GM12892 (cell line): ENCODE measurements at regions not wholly inside any gene's neighbourhood (a gene's known extent, or its start where the extent isn't known, plus 50 kb on each side); places are given as distances from the start of the nearest gene placed in this dataset.

Experiments used
- DNase-seq: peaks from one replicate; pipeline ENCODE4 v3.0.0; 2011; ENCODE audit not compliant: insufficient read length
- FAIRE-seq: peaks from 2 replicates; lab custom pipeline; 2011; peaks lifted over from hg19 to GRCh38; lab: Jason Lieb, UNC
- POLR2A ChIP-seq: IDR thresholded peaks from 2 replicates; pipeline ENCODE4 v1.6.1; 2011; ENCODE audit warnings: low read depth, low read length, control low read depth
- POLR2AphosphoS5 ChIP-seq: IDR thresholded peaks from 2 replicates; pipeline ENCODE4 v1.6.1; 2011; ENCODE audit warnings: low read depth, low read length, control low read depth
- TAF1 ChIP-seq: IDR thresholded peaks from 2 replicates; pipeline ENCODE4 v1.6.1; 2011; ENCODE audit warnings: low read depth, mild to moderate bottlenecking, control low read depth, low read length, borderline replicate concordance

DNA sequence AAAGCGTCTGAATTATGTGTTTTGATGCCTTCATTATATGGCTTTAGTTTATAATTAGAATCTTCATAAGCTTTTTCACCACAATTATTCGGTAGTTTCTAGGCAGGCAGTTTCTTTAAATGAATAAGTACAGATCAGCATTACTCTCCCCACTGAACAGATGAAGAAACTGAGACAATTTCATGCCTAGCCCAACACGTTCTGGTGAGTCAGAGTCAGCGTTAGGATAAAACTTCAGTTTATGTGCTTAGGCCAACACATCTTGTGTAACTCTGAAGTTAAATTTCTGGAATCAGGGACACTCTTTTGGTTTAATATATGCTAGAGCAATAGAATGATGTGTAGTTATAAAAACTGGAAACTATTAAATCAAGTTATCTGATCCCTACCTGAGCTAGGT, 186.7 kb upstream of the ELL2 start:
- FAIRE-seq (no peak), DNase-seq (no peak)
- TF ChIP-seq POLR2AphosphoS5, result no peak
- TF ChIP-seq POLR2A, result no peak
- TF ChIP-seq TAF1, result no peak

DNA sequence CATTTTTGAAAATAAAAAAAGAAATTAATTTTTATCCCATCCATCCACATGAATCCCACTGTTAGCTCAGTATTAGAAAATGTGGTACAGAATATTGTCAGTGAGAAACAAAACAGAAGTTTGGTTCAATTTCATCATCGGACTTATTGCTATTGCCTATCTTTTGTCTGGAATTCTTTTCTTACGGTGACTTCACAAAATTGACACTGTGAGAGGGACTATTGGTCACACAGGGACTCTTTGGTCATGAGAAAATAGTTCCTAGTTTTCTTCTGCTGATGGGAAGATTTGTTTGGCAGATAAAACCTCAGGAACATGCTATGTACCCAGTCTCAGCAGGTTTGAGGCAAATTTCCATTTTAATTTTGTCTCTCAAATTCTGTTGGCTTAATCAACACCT, 186.2 kb upstream of the ELL2 start:
- FAIRE-seq (no peak), DNase-seq (no peak)

DNA sequence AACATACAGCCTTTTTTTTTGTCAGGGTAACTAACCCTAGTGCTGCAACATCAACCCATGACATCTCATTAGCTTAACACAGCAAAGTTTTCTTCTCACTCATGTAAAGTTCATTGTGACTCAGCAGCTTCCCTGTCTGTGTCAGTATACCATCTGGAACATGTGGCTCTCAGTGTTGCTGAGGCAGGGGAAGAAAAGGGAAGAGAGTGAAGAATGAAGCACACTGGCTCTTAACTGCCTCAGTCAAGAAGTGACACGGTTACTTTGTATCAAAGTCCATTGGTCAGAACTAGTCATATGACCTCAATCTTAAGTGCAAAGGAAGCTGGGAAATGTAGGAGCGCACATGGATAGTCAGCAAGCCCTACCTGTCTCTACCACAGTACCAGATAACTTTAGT, 185.0 kb upstream of the ELL2 start:
- TF ChIP-seq POLR2AphosphoS5, result no peak
- TF ChIP-seq POLR2A, result no peak
- no peak for TF ChIP-seq TAF1
- FAIRE-seq, result no peak
- peak; percentile 13 for DNase-seq

More for the DNA sequence above, 186.2 kb upstream of the ELL2 start:
- TF ChIP-seq POLR2AphosphoS5 (no peak), TAF1 (no peak), POLR2A (no peak)

DNA sequence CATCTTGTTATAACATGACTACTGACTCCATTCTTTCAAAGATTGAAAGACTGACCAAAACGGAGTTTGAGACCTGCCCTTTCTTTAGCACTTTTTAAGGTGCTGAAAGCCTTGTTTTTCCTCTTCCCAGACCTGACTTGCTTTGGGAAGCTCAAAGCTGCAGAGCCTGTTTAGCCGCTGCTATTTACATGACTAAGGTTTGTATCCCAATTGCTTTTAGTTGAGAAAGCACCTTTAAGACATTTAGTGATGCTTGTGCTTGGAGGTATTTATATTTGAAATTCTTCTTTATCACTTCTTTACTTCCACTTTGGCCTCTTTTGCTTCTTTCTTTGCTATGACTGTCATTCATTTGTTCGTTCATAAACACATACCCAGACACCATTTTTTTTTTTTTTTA, 182.6 kb upstream of the ELL2 start:
- FAIRE-seq (no peak), DNase-seq (no peak)
- no peak for TF ChIP-seq TAF1
- TF ChIP-seq POLR2A, result no peak
- TF ChIP-seq POLR2AphosphoS5, result no peak

DNA sequence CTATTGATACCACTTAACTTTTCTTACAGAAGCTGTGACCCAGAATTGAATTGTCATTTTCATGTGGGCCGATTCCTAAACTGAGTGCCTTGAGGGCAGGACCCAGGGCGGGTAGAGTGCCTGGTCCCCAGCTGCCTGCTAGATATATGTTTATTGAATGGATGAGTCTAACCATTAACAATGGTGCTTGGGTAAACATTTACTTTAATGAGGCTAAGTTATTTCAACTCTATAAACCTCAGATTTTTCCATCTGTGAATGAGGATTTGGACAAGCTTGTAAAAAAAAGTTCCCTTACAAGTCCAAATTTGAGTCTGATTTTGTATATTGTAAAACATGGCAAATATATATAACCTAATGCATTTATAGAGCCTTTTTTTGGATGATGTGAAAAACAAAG, 181.8 kb upstream of the ELL2 start:
- TF ChIP-seq POLR2AphosphoS5 (no peak), TAF1 (no peak), POLR2A (no peak)
- no peak for FAIRE-seq
- no peak for DNase-seq

DNA sequence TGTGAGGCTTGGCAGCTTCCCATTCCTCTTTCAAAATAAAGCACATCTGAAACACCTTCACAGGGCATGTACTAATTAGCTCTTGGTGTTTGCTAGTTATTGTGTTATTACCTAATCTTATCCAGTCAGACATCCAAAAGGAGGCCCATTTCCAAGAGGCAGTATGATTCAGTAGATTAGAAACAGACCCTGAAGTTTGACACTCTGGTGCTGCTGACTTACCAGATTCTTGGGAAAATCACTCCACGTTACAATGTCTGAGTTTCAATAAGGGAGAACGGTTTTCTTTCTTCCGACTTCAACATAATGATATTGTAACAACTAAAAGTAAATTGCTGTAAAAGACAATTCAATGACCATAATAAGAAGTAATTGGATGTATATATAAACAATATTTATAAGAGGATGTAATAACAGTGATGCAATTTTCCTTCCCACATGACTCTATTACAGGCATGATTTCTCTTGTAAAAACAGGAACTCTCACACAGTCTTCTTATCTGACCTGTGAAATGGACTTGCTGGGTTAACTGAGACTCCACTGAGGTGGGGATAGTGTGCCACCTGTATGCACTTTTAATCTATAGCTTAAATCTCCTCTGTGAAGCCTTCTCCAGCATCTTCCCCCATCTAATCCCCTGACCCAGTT, 181.3 kb upstream of the ELL2 start:
- TF ChIP-seq POLR2AphosphoS5 (no peak), TAF1 (no peak), POLR2A (no peak)
- DNase-seq, result no peak
- FAIRE-seq, result no peak

DNA sequence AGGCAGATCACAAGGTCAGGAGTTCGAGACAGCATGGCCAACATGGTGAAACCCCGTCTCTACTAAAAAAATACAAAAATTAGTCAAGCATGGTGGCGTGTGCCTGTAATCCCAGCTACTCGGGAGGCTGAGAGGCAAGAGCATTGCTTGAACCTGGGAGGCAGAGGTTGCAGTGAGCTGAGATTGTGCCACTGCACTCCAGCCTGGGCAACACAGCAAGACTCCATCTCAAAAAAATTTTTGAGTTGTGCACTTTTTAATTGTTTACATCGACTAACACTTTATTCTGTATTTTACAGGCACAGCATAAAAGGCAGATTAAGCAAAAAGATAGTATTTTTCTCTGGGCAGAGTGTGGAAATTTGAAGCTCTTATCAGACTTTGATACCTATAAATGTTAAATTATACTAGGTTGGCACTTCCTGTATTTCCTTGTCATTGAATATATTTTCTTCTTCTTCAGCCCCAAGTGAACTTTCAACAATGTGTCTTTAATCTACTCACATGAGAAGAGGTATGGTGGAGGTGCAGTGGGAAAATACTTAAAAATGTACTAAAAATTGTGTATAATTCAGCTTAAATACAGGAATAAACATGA, 180.6 kb upstream of the ELL2 start:
- no peak for TF ChIP-seq TAF1
- no peak for TF ChIP-seq POLR2A
- no peak for TF ChIP-seq POLR2AphosphoS5
- FAIRE-seq (no peak), DNase-seq (no peak)

DNA sequence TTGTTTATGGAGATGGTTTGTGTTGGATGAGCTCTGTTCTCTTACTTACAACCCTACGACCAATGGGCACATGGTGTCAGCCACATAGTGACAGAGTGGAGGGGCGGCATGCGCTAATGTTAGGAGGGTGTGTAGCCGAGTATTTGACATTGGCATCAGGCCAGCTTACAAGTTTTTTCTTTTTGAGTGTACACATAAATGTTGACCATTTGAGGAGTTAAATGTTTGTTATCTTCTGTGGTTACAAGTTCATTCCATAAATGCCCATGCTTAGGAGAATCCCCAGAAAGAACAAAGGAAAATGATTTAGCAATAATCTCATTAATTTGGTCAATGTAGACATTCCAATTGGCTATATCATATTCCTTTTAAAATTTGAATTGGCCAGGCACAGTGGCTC, 180.1 kb upstream of the ELL2 start:
- DNase-seq (no peak), FAIRE-seq (no peak)
- no peak for TF ChIP-seq TAF1
- TF ChIP-seq POLR2A, result no peak
- TF ChIP-seq POLR2AphosphoS5, result no peak

DNA sequence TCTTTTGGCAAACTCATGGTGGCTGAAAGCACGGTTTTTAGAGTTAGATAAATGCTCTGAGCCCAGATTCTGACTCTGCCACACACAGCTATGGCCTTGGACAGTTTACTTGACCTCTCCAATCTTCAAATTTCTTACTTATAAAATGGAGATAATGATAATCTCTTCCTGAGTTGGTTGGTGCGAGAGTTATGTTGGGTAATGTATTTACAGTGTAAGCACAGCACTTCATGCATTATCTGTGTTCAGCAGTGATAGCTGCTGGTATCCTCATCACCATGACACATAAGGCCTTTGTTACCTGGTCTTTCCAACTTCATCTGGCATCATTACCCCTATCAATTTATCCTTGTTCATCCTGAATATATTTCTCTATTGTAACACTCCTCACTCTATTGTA, 178.8 kb upstream of the ELL2 start:
- no peak for FAIRE-seq
- DNase-seq, result no peak
- TF ChIP-seq POLR2A, result no peak

DNA sequence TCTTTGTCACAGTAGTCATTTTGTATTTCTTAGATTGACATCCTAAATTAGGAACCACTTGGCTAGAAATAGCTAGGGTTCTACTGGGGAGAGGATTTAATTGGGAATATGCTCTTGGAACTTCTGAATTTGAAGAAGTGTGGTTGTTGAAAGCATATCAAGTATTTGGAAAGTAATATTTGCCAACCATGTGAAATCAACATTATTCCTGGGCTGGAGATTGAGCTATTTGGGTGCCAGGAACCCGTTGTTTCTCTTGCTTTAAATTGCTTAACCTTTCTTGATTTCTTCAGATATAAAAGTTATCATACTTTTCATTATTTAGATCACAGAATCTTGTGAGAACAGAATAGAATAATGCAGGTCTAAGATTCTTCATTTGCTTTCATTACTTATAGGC, 178.4 kb upstream of the ELL2 start:
- FAIRE-seq (no peak), DNase-seq (no peak)
- TF ChIP-seq TAF1 (no peak), POLR2A (no peak), POLR2AphosphoS5 (no peak)

DNA sequence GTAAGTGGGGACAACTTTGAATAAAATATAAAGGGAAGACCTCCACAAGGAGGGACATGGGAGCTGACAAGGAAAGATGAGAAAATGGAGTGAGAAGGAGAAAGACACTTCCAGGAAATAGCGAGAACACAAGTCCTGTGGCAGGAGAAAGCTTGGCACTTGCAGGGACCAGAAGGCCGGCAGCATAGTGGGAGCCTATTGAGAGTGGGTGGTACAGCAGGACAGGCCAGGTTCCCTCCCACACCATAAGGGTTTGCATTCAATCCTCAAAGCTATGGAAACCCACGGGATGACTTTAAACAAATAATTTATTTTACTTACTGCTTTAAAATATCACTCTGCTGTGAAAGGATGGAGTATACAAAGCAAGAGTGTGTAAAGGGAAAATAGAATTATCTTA, 173.2 kb upstream of the ELL2 start:
- FAIRE-seq, result no peak

More for the DNA sequence above, 173.2 kb upstream of the ELL2 start:
- TF ChIP-seq TAF1, result no peak
- TF ChIP-seq POLR2AphosphoS5, result no peak
- no peak for TF ChIP-seq POLR2A
- no peak for DNase-seq
